ENCODE measurements at regions not wholly inside any gene's neighbourhood (a gene's known extent, or its start where the extent isn't known, plus 50 kb on each side); places are given as distances from the start of the nearest gene placed in this dataset.

DNA sequence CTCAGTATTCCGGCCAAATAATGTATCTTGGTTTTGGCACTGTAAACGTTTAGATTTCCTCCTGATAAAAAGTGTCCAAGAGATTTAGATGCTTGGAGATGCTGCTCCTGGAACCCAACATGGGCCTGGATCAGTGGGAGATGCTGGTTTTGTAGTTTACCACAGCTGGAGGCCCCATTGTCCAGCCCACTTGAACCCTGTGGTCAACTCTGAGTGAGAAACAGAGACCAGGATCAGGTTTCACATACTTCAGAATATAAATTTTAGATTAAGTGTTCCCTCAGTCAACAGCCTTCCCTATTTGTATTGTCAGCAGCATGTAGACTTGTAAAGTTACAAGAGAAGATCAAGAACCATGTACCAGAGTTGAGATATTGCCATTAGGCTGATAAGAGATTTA lies 144.7 kb upstream of the C9orf72 start:
- no peak for DNase-seq (ENCODE audit: low spot score)
- no peak overlapping the region for H3K27ac ChIP-seq
- TF ChIP-seq, protein P1, sequence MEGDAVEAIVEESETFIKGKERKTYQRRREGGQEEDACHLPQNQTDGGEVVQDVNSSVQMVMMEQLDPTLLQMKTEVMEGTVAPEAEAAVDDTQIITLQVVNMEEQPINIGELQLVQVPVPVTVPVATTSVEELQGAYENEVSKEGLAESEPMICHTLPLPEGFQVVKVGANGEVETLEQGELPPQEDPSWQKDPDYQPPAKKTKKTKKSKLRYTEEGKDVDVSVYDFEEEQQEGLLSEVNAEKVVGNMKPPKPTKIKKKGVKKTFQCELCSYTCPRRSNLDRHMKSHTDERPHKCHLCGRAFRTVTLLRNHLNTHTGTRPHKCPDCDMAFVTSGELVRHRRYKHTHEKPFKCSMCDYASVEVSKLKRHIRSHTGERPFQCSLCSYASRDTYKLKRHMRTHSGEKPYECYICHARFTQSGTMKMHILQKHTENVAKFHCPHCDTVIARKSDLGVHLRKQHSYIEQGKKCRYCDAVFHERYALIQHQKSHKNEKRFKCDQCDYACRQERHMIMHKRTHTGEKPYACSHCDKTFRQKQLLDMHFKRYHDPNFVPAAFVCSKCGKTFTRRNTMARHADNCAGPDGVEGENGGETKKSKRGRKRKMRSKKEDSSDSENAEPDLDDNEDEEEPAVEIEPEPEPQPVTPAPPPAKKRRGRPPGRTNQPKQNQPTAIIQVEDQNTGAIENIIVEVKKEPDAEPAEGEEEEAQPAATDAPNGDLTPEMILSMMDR (conservative IDR thresholded peaks at IDR 0.05; ENCODE audit: low read depth): no peak
- POLR2A ChIA-PET (ENCODE audit: low non-redundant PET): no interaction called here
- CTCF ChIA-PET: no interaction called here

DNA sequence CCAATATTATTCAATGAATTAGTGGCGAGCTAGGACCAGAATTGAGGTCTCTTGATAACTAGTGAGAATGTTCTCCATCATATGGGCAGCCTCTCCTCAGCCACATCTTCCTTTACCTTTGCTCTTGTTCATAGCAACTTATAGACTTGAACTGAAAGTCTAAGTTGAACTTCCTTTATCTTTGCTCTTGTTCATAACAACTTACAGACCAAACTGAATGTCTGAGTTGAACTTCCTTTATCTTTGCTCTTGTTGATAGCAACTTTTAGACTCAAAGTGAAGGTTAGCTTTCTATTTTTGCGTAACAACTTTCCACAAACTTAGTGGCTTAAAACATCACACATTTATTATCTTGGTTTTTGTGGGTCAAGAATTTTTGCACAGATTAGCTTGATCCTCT lies 146.4 kb upstream of the C9orf72 start:
- CTCF ChIA-PET: no interaction called here
- no peak overlapping the region for H3K27ac ChIP-seq
- POLR2A ChIA-PET (ENCODE audit: low non-redundant PET): no interaction called here
- TF ChIP-seq, protein P1 (conservative IDR thresholded peaks at IDR 0.05; ENCODE audit: low read depth): no peak
- DNase-seq (ENCODE audit: low spot score): no peak

DNA sequence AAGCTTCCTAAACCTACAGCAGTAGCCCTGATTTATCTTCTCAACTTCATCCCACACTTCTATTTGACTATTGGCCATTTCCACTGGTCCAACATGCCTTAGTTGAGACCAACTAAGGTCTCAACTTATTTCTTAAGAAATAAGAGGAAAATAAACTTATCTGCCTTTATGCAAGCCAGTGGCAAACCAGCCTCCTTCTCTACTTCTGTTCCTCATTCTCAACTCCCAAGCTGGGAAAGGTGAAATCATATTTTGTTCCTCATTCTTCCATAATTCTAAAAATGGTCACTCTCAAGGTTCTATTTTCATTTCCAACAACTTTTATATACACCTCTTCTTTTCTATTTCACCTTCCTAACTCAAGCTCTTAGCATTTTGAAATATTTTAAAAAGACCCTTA lies 149.6 kb upstream of the C9orf72 start:
- no peak overlapping the region for H3K27ac ChIP-seq
- TF ChIP-seq, protein P1 (conservative IDR thresholded peaks at IDR 0.05; ENCODE audit: low read depth): no peak
- ChIA-PET CTCF (no interaction called here), POLR2A (ENCODE audit: low non-redundant PET) (no interaction called here)
- no peak for DNase-seq (ENCODE audit: low spot score)

DNA sequence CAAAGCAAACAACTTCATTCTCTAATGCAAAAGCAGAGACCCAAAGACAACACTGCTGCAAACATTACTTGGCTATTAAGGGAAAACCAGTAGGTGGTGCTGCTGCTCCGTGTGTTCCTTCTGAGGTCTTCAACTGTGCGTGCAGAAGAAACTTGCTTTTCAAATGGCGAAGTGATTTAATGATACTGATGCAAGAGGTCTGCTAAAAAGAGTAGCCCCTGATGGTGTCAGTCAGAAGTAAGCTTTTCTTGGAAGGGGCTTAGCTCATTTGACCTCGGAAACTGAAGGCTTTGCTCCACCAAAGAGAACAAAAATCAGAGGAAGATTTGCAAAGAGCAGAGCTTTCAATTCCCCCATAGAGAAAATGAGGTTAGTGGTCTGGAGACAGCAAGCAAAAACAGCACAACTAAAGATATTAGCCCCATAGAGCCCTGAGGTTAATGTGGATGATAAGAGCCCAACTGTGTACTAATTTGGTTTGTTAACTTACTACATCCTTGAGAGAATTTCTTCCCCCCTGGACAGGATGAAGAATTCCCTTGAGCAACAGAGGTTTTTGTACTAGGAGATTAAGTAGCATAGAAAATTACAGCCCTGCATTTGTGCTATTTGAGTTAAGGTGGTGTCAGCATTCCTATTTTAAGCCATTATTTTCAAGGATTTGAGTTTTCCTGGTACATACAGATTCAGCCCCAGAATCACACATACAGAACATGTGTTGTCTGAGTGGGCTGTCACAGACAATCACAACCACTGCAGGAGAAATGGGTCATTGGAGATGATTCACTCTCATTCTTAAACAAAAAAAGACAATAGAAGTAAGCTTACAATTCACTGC lies 153.2 kb upstream of the C9orf72 start:
- TF ChIP-seq, protein P1 (conservative IDR thresholded peaks at IDR 0.05; ENCODE audit: low read depth): peak; percentile 90
- H3K27ac ChIP-seq: no peak overlapping the region
- POLR2A ChIA-PET (ENCODE audit: low non-redundant PET): no interaction called here
- CTCF ChIA-PET: interaction anchor here (0.6 to 2.8 kb wide), 7 partner anchors 14 to 355 kb away, joined by 3 to 20 read pairs (median 3); no protein-coding TSS in a partner anchor
- peak; percentile 32 for DNase-seq (ENCODE audit: low spot score)

DNA sequence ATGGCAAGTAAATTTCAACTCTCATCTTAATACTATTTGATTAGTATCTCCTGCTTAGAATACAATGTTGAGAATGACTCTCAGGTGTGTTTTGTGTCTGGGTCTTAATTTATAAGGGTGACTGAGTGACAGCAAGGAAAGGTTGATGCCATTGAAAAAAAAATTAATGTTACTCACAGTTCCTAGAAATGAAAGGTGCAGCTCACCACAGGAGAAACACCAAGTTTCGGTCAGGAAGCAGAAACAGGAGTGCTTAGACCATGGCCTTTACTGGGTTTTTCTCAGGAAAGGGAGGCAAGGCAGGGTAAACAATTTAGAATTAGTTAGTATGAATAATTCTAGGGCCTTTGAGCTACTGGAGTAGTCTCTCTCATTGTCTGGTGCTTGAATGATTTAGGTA lies 159.2 kb upstream of the C9orf72 start:
- POLR2A ChIA-PET (ENCODE audit: low non-redundant PET): no interaction called here
- TF ChIP-seq, protein P1 (conservative IDR thresholded peaks at IDR 0.05; ENCODE audit: low read depth): no peak
- H3K27ac ChIP-seq: no peak overlapping the region
- CTCF ChIA-PET: no interaction called here
- DNase-seq (ENCODE audit: low spot score): no peak

DNA sequence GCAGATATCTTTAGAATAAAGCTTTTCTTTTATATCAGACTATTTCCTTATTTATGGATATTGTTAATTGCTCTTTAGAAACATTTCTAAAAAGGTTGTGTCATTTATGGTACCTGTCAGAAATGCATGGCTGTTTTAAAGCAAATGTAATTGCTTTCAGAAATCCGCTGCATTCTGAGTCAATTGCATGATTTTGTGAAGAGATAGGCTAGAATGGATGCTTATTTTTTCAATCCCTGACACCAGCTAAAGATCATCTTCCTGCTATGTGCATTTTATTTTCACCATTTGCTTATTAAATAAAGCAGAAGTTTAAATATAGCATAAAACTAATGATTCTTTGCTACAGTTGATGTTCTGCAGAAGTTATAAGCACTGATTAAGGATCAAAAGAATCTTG lies 170.2 kb upstream of the C9orf72 start:
- ChIA-PET POLR2A (ENCODE audit: low non-redundant PET) (no interaction called here), CTCF (interaction anchor here (0.6 to 0.7 kb wide), 2 partner anchors 29 to 1083 kb away, joined by 3 read pairs; no protein-coding TSS in a partner anchor)
- TF ChIP-seq, protein P1 (conservative IDR thresholded peaks at IDR 0.05; ENCODE audit: low read depth): no peak
- no peak for DNase-seq (ENCODE audit: low spot score)
- no peak overlapping the region for H3K27ac ChIP-seq

Data from RWPE1 (cell line).